ENCODE measurements at regions not wholly inside any gene's neighbourhood (a gene's known extent, or its start where the extent isn't known, plus 50 kb on each side); places are given as distances from the start of the nearest gene placed in this dataset.

DNA sequence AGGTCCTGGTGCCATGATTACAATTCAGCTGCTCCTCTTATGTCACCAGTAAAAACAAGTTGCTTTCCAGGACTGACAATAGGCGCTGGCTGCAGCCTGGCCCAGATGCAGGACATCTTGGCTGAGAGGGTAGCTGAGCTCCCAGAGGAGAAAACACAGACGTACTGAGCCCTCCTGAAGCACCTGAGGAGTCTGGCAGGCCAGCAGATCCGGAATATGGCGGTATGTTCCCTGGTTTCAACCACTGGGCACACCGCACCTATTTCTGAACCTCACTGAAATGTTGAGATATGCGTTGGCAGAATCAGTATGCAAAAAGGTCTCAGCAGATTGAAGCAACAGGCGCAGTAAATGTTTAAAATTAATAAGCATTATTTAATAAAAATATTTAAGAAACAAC is 73.1 kb upstream of the BZW1 start:
- no peak overlapping the region for H2AFZ ChIP-seq (ENCODE audit: low read length)
- H3K79me2 ChIP-seq (ENCODE audit: insufficient read depth, low read depth, low read length), result no peaks in the 10 kb centered on the region
- no peak for DNase-seq (ENCODE audit: low spot score)
- no peaks in the 10 kb centered on the region for H3K9me2 ChIP-seq (ENCODE audit: insufficient read depth, low read length)
- CTCF ChIA-PET (ENCODE audit: unreplicated experiment), result no interaction called here
- TF ChIP-seq EZH2phosphoT487 (IDR thresholded peaks at IDR 0.05; ENCODE audit: borderline replicate concordance, low read depth, low read length), result no peak
- TF ChIP-seq, protein P1, sequence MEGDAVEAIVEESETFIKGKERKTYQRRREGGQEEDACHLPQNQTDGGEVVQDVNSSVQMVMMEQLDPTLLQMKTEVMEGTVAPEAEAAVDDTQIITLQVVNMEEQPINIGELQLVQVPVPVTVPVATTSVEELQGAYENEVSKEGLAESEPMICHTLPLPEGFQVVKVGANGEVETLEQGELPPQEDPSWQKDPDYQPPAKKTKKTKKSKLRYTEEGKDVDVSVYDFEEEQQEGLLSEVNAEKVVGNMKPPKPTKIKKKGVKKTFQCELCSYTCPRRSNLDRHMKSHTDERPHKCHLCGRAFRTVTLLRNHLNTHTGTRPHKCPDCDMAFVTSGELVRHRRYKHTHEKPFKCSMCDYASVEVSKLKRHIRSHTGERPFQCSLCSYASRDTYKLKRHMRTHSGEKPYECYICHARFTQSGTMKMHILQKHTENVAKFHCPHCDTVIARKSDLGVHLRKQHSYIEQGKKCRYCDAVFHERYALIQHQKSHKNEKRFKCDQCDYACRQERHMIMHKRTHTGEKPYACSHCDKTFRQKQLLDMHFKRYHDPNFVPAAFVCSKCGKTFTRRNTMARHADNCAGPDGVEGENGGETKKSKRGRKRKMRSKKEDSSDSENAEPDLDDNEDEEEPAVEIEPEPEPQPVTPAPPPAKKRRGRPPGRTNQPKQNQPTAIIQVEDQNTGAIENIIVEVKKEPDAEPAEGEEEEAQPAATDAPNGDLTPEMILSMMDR (conservative IDR thresholded peaks at IDR 0.05; ENCODE audit: low read length), result no peak
- no peak overlapping the region for H3K27ac ChIP-seq (ENCODE audit: low read depth, low read length, poor library complexity, severe bottlenecking)
- H3K4me3 ChIP-seq (ENCODE audit: low read depth, low read length, poor library complexity, severe bottlenecking), result no peak overlapping the region
- POLR2A ChIA-PET, result interaction anchor here (1.3 kb wide), 1 partner anchor 10 kb away, joined by 3 read pairs; no protein-coding TSS in a partner anchor
- H3K4me2 ChIP-seq (ENCODE audit: low read length), result no peak overlapping the region
- H3K9me3 ChIP-seq (ENCODE audit: low read length), result no peaks in the 10 kb centered on the region
- no TSS peak for BruUV-seq (replicated peaks)
- intact Hi-C loops (cut with micrococcal nuclease; ENCODE audit: unreplicated experiment), result no loop called here
- H3K4me1 ChIP-seq (ENCODE audit: insufficient read depth, low read length, poor library complexity, severe bottlenecking), result no peaks in the 10 kb centered on the region
- no peaks in the 10 kb centered on the region for H4K20me1 ChIP-seq (ENCODE audit: insufficient read depth, low read length)
- H3K36me3 ChIP-seq (ENCODE audit: insufficient read depth, low read length), result no peaks in the 10 kb centered on the region

DNA sequence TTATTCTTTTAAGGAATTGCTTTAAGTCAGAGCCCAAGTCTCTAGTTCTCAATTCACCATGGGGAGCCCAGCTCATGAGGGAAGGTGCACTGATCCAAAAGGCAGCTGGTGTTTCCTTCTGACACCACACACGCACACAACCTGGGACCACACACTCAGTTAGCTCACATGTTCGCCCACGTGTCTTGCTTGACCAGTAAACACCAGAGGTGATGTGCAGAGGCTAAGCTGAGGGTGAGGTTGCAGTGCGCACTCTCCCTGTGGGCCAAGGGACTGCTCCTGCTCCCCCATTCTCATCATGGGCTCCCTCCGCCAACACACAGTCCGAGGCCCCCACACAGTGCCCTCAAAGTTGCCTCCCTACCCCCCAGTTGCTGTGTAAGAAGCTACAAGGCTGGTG is 70.8 kb upstream of the BZW1 start:
- Histone ChIP-seq H3K36me3 (ENCODE audit: insufficient read depth, low read length) (no peaks in the 10 kb centered on the region), H3K27ac (ENCODE audit: low read depth, low read length, poor library complexity, severe bottlenecking) (no peak overlapping the region), H4K20me1 (ENCODE audit: insufficient read depth, low read length) (no peaks in the 10 kb centered on the region), H3K79me2 (ENCODE audit: insufficient read depth, low read depth, low read length) (no peaks in the 10 kb centered on the region), H3K4me1 (ENCODE audit: insufficient read depth, low read length, poor library complexity, severe bottlenecking) (no peaks in the 10 kb centered on the region), H3K4me3 (ENCODE audit: low read depth, low read length, poor library complexity, severe bottlenecking) (no peak overlapping the region), H3K9me2 (ENCODE audit: insufficient read depth, low read length) (no peaks in the 10 kb centered on the region), H2AFZ (ENCODE audit: low read length) (no peak overlapping the region), H3K4me2 (ENCODE audit: low read length) (no peak overlapping the region), H3K9me3 (ENCODE audit: low read length) (no peaks in the 10 kb centered on the region)
- DNase-seq (ENCODE audit: low spot score), result no peak
- CTCF ChIA-PET (ENCODE audit: unreplicated experiment), result no interaction called here
- TF ChIP-seq, protein P1 (conservative IDR thresholded peaks at IDR 0.05; ENCODE audit: low read length), result no peak
- TF ChIP-seq EZH2phosphoT487 (IDR thresholded peaks at IDR 0.05; ENCODE audit: borderline replicate concordance, low read depth, low read length), result no peak
- no TSS peak for BruUV-seq (replicated peaks)
- POLR2A ChIA-PET, result interaction anchor here (0.7 to 1.4 kb wide), 2 partner anchors 30 to 62 kb away, joined by 3 read pairs; no protein-coding TSS in a partner anchor
- intact Hi-C loops (cut with micrococcal nuclease; ENCODE audit: unreplicated experiment), result no loop called here

DNA sequence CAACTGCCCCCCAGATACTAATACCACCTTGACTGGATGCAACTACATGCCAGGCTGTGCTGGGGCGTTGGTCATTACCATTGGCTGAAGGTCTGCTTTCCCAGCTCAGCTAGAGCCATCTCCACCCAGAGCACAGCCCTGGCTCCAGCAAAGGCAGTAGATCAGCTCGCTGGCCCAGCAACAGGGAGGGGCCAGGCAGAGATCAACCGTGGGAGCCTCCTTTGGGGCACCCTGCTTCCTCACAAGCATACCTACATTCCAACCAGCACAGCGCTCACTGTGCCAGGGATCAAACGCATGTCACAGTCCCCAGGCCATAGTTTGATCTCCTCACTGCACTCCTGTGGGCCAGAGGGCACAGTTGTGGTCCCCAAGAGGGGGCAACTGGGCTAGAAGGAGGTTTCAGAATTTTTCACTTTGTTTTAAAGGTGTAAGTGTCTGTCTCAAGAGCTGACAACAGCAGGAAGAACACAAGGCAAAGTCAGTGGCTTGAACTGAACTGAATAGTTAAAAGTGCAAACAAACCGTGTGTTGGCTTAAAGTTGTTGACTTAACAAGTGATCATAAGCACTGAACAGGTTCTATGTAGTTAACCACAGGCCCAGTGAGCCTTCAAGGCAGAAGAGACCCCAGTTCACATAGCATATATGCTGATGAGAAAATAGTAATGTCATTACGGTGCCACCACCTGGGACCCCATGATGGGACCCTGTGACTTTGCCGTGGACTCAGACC is 70.1 kb upstream of the BZW1 start:
- Histone ChIP-seq H3K9me3 (ENCODE audit: low read length) (no peaks in the 10 kb centered on the region), H3K27ac (ENCODE audit: low read depth, low read length, poor library complexity, severe bottlenecking) (no peak overlapping the region), H3K36me3 (ENCODE audit: insufficient read depth, low read length) (no peaks in the 10 kb centered on the region), H3K79me2 (ENCODE audit: insufficient read depth, low read depth, low read length) (no peaks in the 10 kb centered on the region), H4K20me1 (ENCODE audit: insufficient read depth, low read length) (no peaks in the 10 kb centered on the region), H2AFZ (ENCODE audit: low read length) (no peak overlapping the region), H3K9me2 (ENCODE audit: insufficient read depth, low read length) (no peaks in the 10 kb centered on the region), H3K4me1 (ENCODE audit: insufficient read depth, low read length, poor library complexity, severe bottlenecking) (no peaks in the 10 kb centered on the region), H3K4me3 (ENCODE audit: low read depth, low read length, poor library complexity, severe bottlenecking) (no peak overlapping the region), H3K4me2 (ENCODE audit: low read length) (no peak overlapping the region)
- DNase-seq (ENCODE audit: low spot score), result no peak
- intact Hi-C loops (cut with micrococcal nuclease; ENCODE audit: unreplicated experiment), result no loop called here
- no TSS peak for BruUV-seq (replicated peaks)
- ChIA-PET POLR2A (interaction anchor here (0.7 kb wide), 1 partner anchor 30 kb away, joined by 3 read pairs; no protein-coding TSS in a partner anchor), CTCF (ENCODE audit: unreplicated experiment) (no interaction called here)
- no peak for TF ChIP-seq EZH2phosphoT487 (IDR thresholded peaks at IDR 0.05; ENCODE audit: borderline replicate concordance, low read depth, low read length)
- TF ChIP-seq, protein P1 (conservative IDR thresholded peaks at IDR 0.05; ENCODE audit: low read length), result no peak
